Activated naive CD8-positive, alpha-beta T cell (primary cell): ENCODE measurements at regions not wholly inside any gene's neighbourhood (a gene's known extent, or its start where the extent isn't known, plus 50 kb on each side); places are given as distances from the start of the nearest gene placed in this dataset.

ENCODE experiments used
- H3K27ac Mint-ChIP-seq: one replicate; pipeline ENCODE4 v1.8.0; 2021; ENCODE audit warnings: mixed read lengths
- H3K27me3 Mint-ChIP-seq: one replicate; pipeline ENCODE4 v1.8.0; 2021; ENCODE audit warnings: mixed read lengths
- H3K36me3 Mint-ChIP-seq: one replicate; pipeline ENCODE4 v1.8.0; 2021; ENCODE audit warnings: mixed read lengths
- H3K4me1 Mint-ChIP-seq: one replicate; pipeline ENCODE4 v1.8.0; 2021; ENCODE audit warnings: low read depth, mixed read lengths
- H3K4me3 Mint-ChIP-seq: one replicate; pipeline ENCODE4 v1.8.0; 2021; ENCODE audit warnings: mild to moderate bottlenecking, mixed read lengths
- H3K9me3 Mint-ChIP-seq: one replicate; pipeline ENCODE4 v1.8.0; 2021; ENCODE audit warnings: low read depth, mixed read lengths

DNA sequence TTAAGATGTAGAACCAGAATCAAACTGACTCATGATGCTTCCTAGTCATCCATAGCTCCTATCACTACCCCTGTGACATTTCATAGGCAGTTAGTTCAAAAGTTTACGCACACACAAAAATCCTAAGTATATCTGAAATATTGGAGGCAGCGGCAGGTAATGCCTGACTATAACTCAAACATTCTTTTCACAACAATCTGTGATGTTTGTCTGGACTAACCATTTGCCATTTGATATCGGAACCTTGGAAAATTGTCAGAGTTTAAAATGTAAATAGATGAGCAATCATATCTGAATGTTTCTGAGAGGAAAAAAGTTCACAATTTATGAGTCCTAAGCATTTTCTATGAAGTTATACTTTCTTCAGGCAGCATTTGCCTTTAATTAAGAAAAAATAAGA is 1078.2 kb downstream of the EPHA7 start:
- no peak overlapping the region for H3K27ac Mint-ChIP-seq
- H3K4me3 Mint-ChIP-seq: no peak overlapping the region
- no peaks in the 10 kb centered on the region for H3K27me3 Mint-ChIP-seq
- H3K4me1 Mint-ChIP-seq: no peaks in the 10 kb centered on the region
- H3K36me3 Mint-ChIP-seq: no peaks in the 10 kb centered on the region
- H3K9me3 Mint-ChIP-seq: no peaks in the 10 kb centered on the region

- H3K9me3 Mint-ChIP-seq: no peaks in the 10 kb centered on the region
- no peaks in the 10 kb centered on the region for H3K27me3 Mint-ChIP-seq
- H3K4me1 Mint-ChIP-seq: no peaks in the 10 kb centered on the region
- H3K4me3 Mint-ChIP-seq: no peak overlapping the region
- H3K27ac Mint-ChIP-seq: no peak overlapping the region
- H3K36me3 Mint-ChIP-seq: no peaks in the 10 kb centered on the region
Observed at GRCh38 chr6:92339936-92340640, 1079.3 kb downstream of the EPHA7 start.

- Mint-ChIP-seq H3K36me3 (no peaks in the 10 kb centered on the region), H3K9me3 (no peaks in the 10 kb centered on the region), H3K4me1 (no peaks in the 10 kb centered on the region), H3K27me3 (no peaks in the 10 kb centered on the region), H3K27ac (no peak overlapping the region), H3K4me3 (no peak overlapping the region)
Observed at GRCh38 chr6:92337571-92337970, 1081.8 kb downstream of the EPHA7 start.

DNA sequence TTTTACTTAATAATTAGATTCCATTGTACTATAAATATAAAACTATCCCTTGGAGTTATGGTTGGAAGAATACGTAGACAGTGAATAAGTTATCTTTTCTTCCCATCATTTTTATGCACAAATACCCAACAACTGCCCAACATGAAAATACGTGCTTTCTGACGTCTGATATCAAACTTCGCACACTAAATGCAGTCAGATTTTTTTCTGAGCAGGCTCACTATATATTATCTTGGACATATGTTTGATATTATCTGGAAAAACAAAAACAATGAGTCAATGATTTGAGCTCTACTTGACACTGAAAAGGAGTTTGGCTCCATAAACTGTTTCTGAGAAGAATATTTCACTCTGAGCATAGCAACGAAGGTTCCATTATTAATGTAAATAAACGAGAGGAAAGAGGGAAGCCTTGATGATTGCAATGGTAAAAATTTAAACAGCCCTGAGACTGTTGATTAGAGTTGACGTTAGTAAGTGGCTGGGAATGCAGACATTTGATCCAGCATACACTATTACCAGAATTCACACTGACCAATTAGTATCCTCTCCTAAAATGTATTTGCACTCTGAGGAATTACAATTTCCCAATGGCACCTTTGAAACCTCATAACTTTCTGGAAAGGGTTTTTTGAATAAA is 1090.0 kb downstream of the EPHA7 start:
- no peak overlapping the region for H3K4me3 Mint-ChIP-seq
- no peaks in the 10 kb centered on the region for H3K4me1 Mint-ChIP-seq
- no peaks in the 10 kb centered on the region for H3K9me3 Mint-ChIP-seq
- no peaks in the 10 kb centered on the region for H3K36me3 Mint-ChIP-seq
- H3K27ac Mint-ChIP-seq: no peak overlapping the region
- no peaks in the 10 kb centered on the region for H3K27me3 Mint-ChIP-seq

DNA sequence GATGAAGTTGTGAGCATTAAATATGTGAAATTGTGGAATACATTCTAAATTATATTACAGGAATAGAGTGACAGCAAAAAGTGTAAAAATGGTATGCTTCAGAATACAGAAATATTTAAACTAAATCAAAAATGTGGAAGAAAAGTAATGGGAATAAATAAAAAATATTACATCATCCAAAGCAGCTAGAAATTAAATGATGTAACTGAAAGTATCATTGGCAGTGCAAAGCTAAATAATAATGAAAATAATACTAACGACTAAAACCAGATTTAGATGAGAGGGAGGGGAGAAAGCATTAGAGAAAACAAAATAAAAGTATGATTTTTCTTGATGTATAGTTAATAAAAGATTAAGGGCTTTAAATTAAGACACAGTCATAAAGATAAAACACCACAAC is 1104.0 kb downstream of the EPHA7 start:
- no peak overlapping the region for H3K4me3 Mint-ChIP-seq
- peaks cover 22% of the 10 kb centered on the region for H3K9me3 Mint-ChIP-seq
- H3K27ac Mint-ChIP-seq: no peak overlapping the region
- no peaks in the 10 kb centered on the region for H3K36me3 Mint-ChIP-seq
- H3K4me1 Mint-ChIP-seq: no peaks in the 10 kb centered on the region
- no peaks in the 10 kb centered on the region for H3K27me3 Mint-ChIP-seq

DNA sequence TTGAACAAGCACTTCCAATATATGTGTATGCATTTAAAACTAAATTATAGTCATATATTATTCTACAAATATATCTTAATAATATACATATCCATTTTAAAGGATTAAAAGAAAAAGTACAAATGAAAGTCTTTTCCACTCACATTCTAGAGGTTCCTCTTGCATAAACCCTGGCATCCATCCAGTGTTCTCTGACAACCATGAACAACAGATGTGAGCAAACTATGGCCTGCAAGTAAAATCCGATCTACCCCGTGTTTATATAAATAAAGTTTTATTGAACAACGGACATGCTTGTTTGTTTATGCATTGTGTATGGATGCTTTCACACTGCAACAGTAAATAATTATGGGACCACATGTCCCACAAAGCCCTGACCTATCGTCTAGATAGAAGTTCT is 1122.3 kb downstream of the EPHA7 start:
- Mint-ChIP-seq H3K27me3 (no peaks in the 10 kb centered on the region), H3K27ac (no peak overlapping the region), H3K4me3 (no peak overlapping the region), H3K4me1 (no peaks in the 10 kb centered on the region), H3K9me3 (peaks cover 9% of the 10 kb centered on the region), H3K36me3 (no peaks in the 10 kb centered on the region)

DNA sequence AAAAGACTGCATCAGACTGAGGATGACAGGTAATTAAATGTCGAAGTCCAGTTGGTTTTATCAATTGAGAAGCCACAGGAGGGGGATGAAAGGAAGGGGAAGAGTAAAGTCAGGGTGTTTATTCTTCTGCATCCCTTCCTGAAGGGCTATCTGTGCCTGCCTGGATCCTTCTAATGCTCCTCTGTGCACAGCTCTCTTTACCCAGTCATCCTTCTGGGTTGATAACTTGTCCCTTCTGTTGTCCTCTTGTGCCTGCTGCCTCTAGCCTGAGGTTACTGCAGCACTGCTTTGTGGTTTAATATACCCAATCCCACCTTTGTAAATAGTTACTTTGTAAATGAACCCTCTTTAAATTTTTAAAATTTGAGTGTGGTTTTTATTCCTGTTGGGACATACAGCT is 1127.3 kb downstream of the EPHA7 start:
- no peaks in the 10 kb centered on the region for H3K36me3 Mint-ChIP-seq
- H3K9me3 Mint-ChIP-seq: peaks cover 4% of the 10 kb centered on the region
- no peaks in the 10 kb centered on the region for H3K4me1 Mint-ChIP-seq
- H3K27me3 Mint-ChIP-seq: no peaks in the 10 kb centered on the region
- H3K4me3 Mint-ChIP-seq: no peak overlapping the region
- H3K27ac Mint-ChIP-seq: no peak overlapping the region

- Mint-ChIP-seq H3K27ac (no peak overlapping the region), H3K27me3 (no peaks in the 10 kb centered on the region), H3K4me3 (no peak overlapping the region), H3K36me3 (no peaks in the 10 kb centered on the region), H3K4me1 (no peaks in the 10 kb centered on the region), H3K9me3 (peaks cover 4% of the 10 kb centered on the region)
Observed at GRCh38 chr6:92289831-92290230, 1129.5 kb downstream of the EPHA7 start.

DNA sequence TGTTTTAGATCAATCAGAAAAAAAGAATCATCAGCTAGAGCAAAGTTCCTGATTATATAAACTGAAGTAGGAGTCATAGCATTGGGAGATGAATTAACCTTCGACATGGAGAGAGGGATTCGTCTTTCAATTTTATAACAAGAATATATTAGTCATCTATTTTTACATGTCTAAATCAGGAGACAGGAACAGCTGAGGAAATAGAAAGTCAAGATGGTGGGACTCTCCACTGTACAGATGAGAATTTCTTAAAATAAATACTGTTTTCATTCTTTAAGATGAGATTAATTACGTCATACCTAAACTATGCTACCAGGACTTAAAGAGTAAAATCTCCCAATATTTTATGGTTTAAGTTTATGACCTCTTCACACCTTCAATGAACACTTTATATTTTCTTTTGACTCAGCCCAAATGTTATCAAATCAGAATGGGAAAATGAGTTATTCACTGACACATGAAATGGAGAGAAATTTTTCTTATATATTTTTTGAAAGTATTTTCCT is 1137.7 kb downstream of the EPHA7 start:
- Mint-ChIP-seq H3K4me3 (no peak overlapping the region), H3K4me1 (no peaks in the 10 kb centered on the region), H3K27ac (no peak overlapping the region), H3K36me3 (no peaks in the 10 kb centered on the region), H3K9me3 (no peaks in the 10 kb centered on the region), H3K27me3 (no peaks in the 10 kb centered on the region)

- H3K27ac Mint-ChIP-seq: no peak overlapping the region
- no peak overlapping the region for H3K4me3 Mint-ChIP-seq
- H3K9me3 Mint-ChIP-seq: peaks cover 5% of the 10 kb centered on the region
- H3K27me3 Mint-ChIP-seq: no peaks in the 10 kb centered on the region
- no peaks in the 10 kb centered on the region for H3K4me1 Mint-ChIP-seq
- H3K36me3 Mint-ChIP-seq: no peaks in the 10 kb centered on the region
Observed at GRCh38 chr6:92275150-92275549, 1144.2 kb downstream of the EPHA7 start.

GRCh38 chr6:92274588-92274987 is 1144.8 kb downstream of the EPHA7 start:
- Mint-ChIP-seq H3K27me3 (no peaks in the 10 kb centered on the region), H3K27ac (no peak overlapping the region), H3K4me1 (no peaks in the 10 kb centered on the region), H3K9me3 (peaks cover 5% of the 10 kb centered on the region), H3K36me3 (no peaks in the 10 kb centered on the region), H3K4me3 (no peak overlapping the region)

DNA sequence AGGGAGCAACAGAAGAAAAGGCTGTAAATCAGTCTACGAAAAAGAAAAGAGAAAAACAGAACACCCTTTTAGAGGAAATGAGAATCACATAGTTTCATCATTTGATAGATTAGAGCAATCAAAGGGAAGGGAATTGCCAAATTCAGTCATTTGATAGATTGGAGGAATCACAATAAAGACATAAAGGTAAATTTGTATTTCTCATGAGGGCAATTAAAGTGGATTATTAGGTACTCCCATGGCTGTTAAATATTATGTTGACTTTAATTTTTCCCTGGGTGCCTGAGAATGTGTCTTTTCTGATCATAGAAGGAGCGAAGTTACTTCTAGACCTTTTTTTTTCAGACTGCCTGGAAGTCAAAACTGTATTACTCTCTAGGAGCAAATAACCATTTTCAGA is 1145.7 kb downstream of the EPHA7 start:
- Mint-ChIP-seq H3K4me3 (no peak overlapping the region), H3K27ac (no peak overlapping the region), H3K9me3 (peaks cover 5% of the 10 kb centered on the region), H3K36me3 (no peaks in the 10 kb centered on the region), H3K27me3 (no peaks in the 10 kb centered on the region), H3K4me1 (no peaks in the 10 kb centered on the region)

DNA sequence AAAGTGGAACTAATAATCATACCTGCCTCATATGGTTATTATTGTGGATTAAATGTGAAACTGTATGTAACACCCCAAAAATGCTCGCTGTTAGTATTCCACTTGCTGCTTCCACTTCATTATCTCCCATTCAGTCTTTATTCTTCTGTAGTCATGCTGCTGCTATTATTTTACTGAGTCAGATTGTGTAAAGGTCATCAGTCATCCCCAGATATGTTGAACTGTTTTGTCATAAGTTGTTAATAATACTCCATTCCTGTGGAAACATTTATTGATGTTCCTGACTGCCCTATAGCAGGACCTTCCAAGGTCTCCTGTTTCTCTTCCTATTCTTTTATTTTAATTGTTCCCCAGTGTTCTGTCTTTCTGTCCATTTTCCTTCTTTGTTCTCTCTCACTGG is 1148.3 kb downstream of the EPHA7 start:
- no peaks in the 10 kb centered on the region for H3K4me1 Mint-ChIP-seq
- H3K27me3 Mint-ChIP-seq: no peaks in the 10 kb centered on the region
- peaks cover 5% of the 10 kb centered on the region for H3K9me3 Mint-ChIP-seq
- no peaks in the 10 kb centered on the region for H3K36me3 Mint-ChIP-seq
- no peak overlapping the region for H3K4me3 Mint-ChIP-seq
- H3K27ac Mint-ChIP-seq: no peak overlapping the region

DNA sequence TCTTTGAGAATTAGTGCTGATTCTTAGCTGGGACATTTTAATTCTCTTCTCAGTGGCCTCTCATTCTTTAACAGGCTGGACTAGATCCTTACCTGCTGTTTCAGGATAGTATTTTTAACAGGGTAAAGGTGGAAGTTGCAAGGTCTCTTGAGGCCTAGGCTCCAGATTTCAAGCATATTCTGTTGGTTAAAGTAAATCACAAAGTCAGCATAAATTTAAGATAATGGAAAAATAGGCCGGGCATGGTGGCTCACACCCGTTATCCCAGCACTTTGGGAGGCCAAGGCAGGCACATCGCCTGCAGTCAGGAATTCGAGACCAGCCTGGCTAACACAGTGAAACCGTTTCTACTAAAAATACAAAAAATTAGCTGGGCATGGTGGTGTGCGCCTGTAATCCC is 1149.0 kb downstream of the EPHA7 start:
- no peak overlapping the region for H3K27ac Mint-ChIP-seq
- no peaks in the 10 kb centered on the region for H3K36me3 Mint-ChIP-seq
- H3K9me3 Mint-ChIP-seq: peaks cover under 1% of the 10 kb centered on the region
- no peaks in the 10 kb centered on the region for H3K27me3 Mint-ChIP-seq
- H3K4me1 Mint-ChIP-seq: no peaks in the 10 kb centered on the region
- H3K4me3 Mint-ChIP-seq: no peak overlapping the region

GRCh38 chr6:92267335-92267734 is 1152.0 kb downstream of the EPHA7 start:
- no peaks in the 10 kb centered on the region for H3K4me1 Mint-ChIP-seq
- H3K9me3 Mint-ChIP-seq: peaks cover 4% of the 10 kb centered on the region
- H3K36me3 Mint-ChIP-seq: no peaks in the 10 kb centered on the region
- no peaks in the 10 kb centered on the region for H3K27me3 Mint-ChIP-seq
- H3K27ac Mint-ChIP-seq: no peak overlapping the region
- H3K4me3 Mint-ChIP-seq: no peak overlapping the region

- no peak overlapping the region for H3K27ac Mint-ChIP-seq
- peaks cover 4% of the 10 kb centered on the region for H3K9me3 Mint-ChIP-seq
- no peak overlapping the region for H3K4me3 Mint-ChIP-seq
- H3K27me3 Mint-ChIP-seq: no peaks in the 10 kb centered on the region
- no peaks in the 10 kb centered on the region for H3K36me3 Mint-ChIP-seq
- no peaks in the 10 kb centered on the region for H3K4me1 Mint-ChIP-seq
Observed at GRCh38 chr6:92263864-92264263, 1155.5 kb downstream of the EPHA7 start.
